ENCODE measurements at regions not wholly inside any gene's neighbourhood (a gene's known extent, or its start where the extent isn't known, plus 50 kb on each side); places are given as distances from the start of the nearest gene placed in this dataset.

- H3K9me3 ChIP-seq (ENCODE audit: insufficient read depth in 2 of 2, low read depth in 1 of 2, low read length in 1 of 2) = peaks cover 0 to 3% of the 10 kb centered on the region in 2 experiments; a peak in 1 of 4 replicates
- H3K9ac ChIP-seq (replicated peaks in 1 of 4; ENCODE audit: extremely low read depth in 1 of 4, low read depth in 3 of 4, low read length in 3 of 4) = no peak overlapping the region
- DNase-seq (ENCODE audit: low read depth in 1 of 2, low spot score in 2 of 2) = no peak
- no peak overlapping the region for H3K56ac ChIP-seq (replicated peaks; ENCODE audit: insufficient read length, low read depth, low read length)
- H4K8ac ChIP-seq (ENCODE audit: extremely low read depth, insufficient read depth, low read length) = no peak overlapping the region
- no peak overlapping the region for H3K23ac ChIP-seq (ENCODE audit: insufficient read length)
- H3K79me1 ChIP-seq (ENCODE audit: low read depth, low read length) = no peaks in the 10 kb centered on the region
- no peaks in the 10 kb centered on the region for H3K36me3 ChIP-seq (ENCODE audit: control insufficient read depth in 2 of 4, insufficient read depth in 4 of 4, low read length in 3 of 4)
- no peak overlapping the region for H2AK5ac ChIP-seq (ENCODE audit: low read depth, low read length)
- H3K79me2 ChIP-seq (ENCODE audit: control insufficient read depth in 1 of 2, insufficient read depth in 2 of 2, low read length in 2 of 2) = no peaks in the 10 kb centered on the region
- H3K23me2 ChIP-seq (ENCODE audit: low read depth, low read length) = no peaks in the 10 kb centered on the region
- no peak overlapping the region for H2BK120ac ChIP-seq (replicated peaks; ENCODE audit: low read depth, low read length)
- no peak overlapping the region for H4K91ac ChIP-seq (replicated peaks; ENCODE audit: insufficient read length, low read length)
- FAIRE-seq = no peak
- H3K4ac ChIP-seq (replicated peaks; ENCODE audit: insufficient read length, low read depth, low read length) = no peak overlapping the region
- H2BK20ac ChIP-seq (ENCODE audit: low read length) = no peak overlapping the region
- ChIA-PET CTCF (ENCODE audit: partially characterized antibody) (no interaction called here), POLR2A (ENCODE audit: partially characterized antibody) (no interaction called here)
- H3K4me2 ChIP-seq (ENCODE audit: insufficient read depth in 1 of 2, low read depth in 2 of 2, low read length in 2 of 2) = no peak overlapping the region
- no peaks in the 10 kb centered on the region for H3K27me3 ChIP-seq (replicated peaks in 1 of 4; ENCODE audit: control insufficient read depth in 3 of 4, extremely low read depth in 1 of 4, insufficient read depth in 3 of 4, low read length in 3 of 4)
- 74% methylated on average over 3 of the region's 3 CpGs; no CpG with 5 or more reads in 1 of the 2 experiments for WGBS, 2 experiments (ENCODE audit: extremely low coverage in 1 of 2, insufficient coverage in 1 of 2, insufficient read length in 1 of 2, insufficient replicate concordance in 2 of 2, low coverage in 1 of 2, low lambda C conversion rate in 2 of 2, missing lambda C conversion rate in 1 of 2)
- H3K14ac ChIP-seq (ENCODE audit: insufficient read length) = no peak overlapping the region
- no peak overlapping the region for H2AFZ ChIP-seq (ENCODE audit: low read length)
- H3K18ac ChIP-seq (ENCODE audit: extremely low read depth, low read length) = no peak overlapping the region
- H3K4me3 ChIP-seq (ENCODE audit: extremely low read depth in 1 of 4, insufficient read depth in 2 of 4, low read depth in 3 of 4, low read length in 4 of 4) = no peak overlapping the region
- H3K27ac ChIP-seq (ENCODE audit: low read depth, low read length) = no peak overlapping the region
- no peaks in the 10 kb centered on the region for H3K4me1 ChIP-seq (replicated peaks in 1 of 4; ENCODE audit: control insufficient read depth in 3 of 4, insufficient read depth in 4 of 4, low read length in 3 of 4)
- H2BK12ac ChIP-seq (ENCODE audit: low read depth, low read length) = no peak overlapping the region
- no peak overlapping the region for H2BK5ac ChIP-seq (ENCODE audit: low read depth, low read length)
- no peaks in the 10 kb centered on the region for H4K20me1 ChIP-seq (replicated peaks in 1 of 2; ENCODE audit: control insufficient read depth in 1 of 2, insufficient read depth in 2 of 2, low read length in 2 of 2)
- H2BK15ac ChIP-seq (ENCODE audit: low read length) = no peak overlapping the region
- H4K5ac ChIP-seq (ENCODE audit: insufficient read length, low read depth, low read length) = no peak overlapping the region
- no peak for TF ChIP-seq GABPA (IDR thresholded peaks at IDR 0.05; ENCODE audit: borderline replicate concordance, insufficient read depth, low read length)
- TF ChIP-seq EGR1 (IDR thresholded peaks at IDR 0.05; ENCODE audit: borderline replicate concordance, low read depth, low read length) = no peak
- no peak for TF ChIP-seq CBX5 (IDR thresholded peaks at IDR 0.05; ENCODE audit: low read depth, low read length)
- TF ChIP-seq USF2 (IDR thresholded peaks at IDR 0.05; ENCODE audit: low read length) = no peak
- TF ChIP-seq SIN3A (conservative IDR thresholded peaks at IDR 0.05 in 1 of 2, IDR thresholded peaks at IDR 0.05 in 1 of 2; ENCODE audit: low read depth in 1 of 2, low read length in 2 of 2) = no peak
- TF ChIP-seq CBX8 (IDR thresholded peaks at IDR 0.05; ENCODE audit: borderline replicate concordance, low read depth, low read length) = no peak
- TF ChIP-seq POLR2AphosphoS5 (IDR thresholded peaks at IDR 0.05; ENCODE audit: low read depth, low read length) = no peak
- TF ChIP-seq PHF8 (conservative IDR thresholded peaks at IDR 0.05; ENCODE audit: low read depth, low read length) = no peak
- TF ChIP-seq TAF1 (IDR thresholded peaks at IDR 0.05; ENCODE audit: low read depth, low read length) = no peak
- TF ChIP-seq E2F6 (IDR thresholded peaks at IDR 0.05) = no peak
Measured at GRCh38 chr6:66328200-66328599, 621.2 kb upstream of the EYS start.

Data from H1 (cell line).